ENCODE measurements at regions not wholly inside any gene's neighbourhood (a gene's known extent, or its start where the extent isn't known, plus 50 kb on each side); places are given as distances from the start of the nearest gene placed in this dataset.
A peak's percentile ranks its signal among the peaks of the same experiment; 100 is the strongest.

DNA sequence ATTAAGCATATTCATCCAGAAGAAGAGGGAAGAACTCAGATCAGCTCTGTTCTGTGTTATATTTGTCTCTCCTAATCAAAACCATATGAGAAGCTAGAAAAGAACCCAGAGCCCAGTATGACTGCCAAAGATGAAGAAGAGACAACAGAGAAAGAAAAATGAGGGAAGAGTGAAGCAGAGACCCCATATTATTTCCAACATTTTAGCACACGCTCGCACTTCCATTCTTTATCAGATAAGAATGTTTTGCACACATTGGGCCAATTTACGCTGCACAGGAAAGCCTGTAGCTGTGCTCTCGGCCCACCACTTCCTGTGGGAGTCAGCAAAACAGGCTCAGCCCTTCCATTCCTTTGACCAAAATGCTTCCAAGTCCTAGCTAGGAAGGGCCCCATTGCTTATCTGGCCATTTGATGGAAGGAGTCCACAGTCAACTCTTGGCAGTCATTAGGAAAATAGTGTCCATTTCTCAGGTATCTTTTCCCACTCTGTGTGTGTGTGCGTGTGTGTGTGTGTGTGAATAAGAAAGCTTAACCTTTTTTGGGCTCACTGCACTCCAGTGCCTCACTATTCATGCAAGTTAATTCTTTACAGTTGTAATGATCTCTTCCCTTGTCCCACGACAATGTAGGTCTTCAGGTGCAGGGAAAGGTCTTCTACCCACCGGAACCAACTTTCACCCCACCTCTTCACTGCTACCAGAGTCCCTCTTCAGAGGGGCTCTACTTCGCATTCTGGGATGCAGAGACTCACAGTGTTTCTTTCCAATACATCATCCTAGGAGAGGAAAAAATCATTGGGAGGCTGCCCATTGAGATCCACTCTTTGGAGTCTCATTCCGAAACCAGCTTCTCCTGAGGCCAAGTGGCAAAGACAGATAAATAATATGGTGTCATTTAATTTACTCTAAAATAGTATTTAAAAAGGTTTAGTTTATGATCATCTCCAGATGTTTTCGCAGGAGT lies 237.5 kb downstream of the COG6 start:
- DNase-seq (ENCODE audit: insufficient read length, low spot score), result no peak
- no peak for FAIRE-seq
- TF ChIP-seq, protein P1, sequence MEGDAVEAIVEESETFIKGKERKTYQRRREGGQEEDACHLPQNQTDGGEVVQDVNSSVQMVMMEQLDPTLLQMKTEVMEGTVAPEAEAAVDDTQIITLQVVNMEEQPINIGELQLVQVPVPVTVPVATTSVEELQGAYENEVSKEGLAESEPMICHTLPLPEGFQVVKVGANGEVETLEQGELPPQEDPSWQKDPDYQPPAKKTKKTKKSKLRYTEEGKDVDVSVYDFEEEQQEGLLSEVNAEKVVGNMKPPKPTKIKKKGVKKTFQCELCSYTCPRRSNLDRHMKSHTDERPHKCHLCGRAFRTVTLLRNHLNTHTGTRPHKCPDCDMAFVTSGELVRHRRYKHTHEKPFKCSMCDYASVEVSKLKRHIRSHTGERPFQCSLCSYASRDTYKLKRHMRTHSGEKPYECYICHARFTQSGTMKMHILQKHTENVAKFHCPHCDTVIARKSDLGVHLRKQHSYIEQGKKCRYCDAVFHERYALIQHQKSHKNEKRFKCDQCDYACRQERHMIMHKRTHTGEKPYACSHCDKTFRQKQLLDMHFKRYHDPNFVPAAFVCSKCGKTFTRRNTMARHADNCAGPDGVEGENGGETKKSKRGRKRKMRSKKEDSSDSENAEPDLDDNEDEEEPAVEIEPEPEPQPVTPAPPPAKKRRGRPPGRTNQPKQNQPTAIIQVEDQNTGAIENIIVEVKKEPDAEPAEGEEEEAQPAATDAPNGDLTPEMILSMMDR (IDR thresholded peaks at IDR 0.05; ENCODE audit: insufficient read depth, missing control alignments), result no peak

- FAIRE-seq (no peak), DNase-seq (ENCODE audit: insufficient read length, low spot score) (no peak)
- TF ChIP-seq, protein P1 (IDR thresholded peaks at IDR 0.05; ENCODE audit: insufficient read depth, missing control alignments), result no peak
Observed at GRCh38 chr13:39893808-39894207, 238.3 kb downstream of the COG6 start.

DNA sequence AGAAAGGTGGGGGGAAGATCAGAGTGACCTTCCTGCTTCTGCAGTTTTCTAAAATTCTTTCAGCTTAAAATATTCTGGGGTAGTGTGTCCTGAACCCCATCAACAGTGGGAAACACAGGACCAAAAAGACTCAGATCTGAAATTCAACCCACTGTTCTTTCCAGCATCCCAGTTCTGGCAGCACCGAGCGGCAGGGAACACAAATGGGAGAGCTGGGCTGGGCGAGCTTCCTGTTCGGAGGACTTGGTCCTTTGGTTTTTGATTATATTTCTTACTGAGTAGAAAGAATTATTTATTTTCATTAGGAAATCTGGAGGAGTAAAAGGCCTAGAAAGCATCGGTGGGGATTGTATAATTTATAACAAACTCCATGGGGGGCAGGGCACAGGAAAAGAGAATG lies 239.1 kb downstream of the COG6 start:
- TF ChIP-seq, protein P1 (IDR thresholded peaks at IDR 0.05; ENCODE audit: insufficient read depth, missing control alignments), result no peak
- FAIRE-seq (no peak), DNase-seq (ENCODE audit: insufficient read length, low spot score) (no peak)

DNA sequence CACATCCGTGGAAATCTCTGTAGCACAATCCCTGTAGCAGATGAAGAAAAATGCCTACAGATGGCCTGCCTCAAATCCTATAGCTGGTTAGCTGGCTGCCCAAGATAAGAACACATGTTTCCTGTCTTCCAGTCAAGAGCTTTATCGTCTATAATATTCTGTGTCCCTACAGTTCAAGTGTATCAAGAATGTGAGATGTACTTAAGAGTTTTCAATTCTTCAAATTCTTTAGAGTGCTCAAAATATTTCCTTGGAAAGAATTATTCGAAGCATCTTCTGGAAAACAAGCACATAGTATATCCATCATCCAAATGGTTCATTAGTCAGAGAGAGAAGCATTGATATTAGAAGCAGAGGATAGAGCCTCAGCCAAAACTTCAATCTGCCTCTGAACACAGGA lies 239.8 kb downstream of the COG6 start:
- DNase-seq (ENCODE audit: insufficient read length, low spot score), result no peak
- TF ChIP-seq, protein P1 (IDR thresholded peaks at IDR 0.05; ENCODE audit: insufficient read depth, missing control alignments), result no peak
- peak; percentile 35 for FAIRE-seq

DNA sequence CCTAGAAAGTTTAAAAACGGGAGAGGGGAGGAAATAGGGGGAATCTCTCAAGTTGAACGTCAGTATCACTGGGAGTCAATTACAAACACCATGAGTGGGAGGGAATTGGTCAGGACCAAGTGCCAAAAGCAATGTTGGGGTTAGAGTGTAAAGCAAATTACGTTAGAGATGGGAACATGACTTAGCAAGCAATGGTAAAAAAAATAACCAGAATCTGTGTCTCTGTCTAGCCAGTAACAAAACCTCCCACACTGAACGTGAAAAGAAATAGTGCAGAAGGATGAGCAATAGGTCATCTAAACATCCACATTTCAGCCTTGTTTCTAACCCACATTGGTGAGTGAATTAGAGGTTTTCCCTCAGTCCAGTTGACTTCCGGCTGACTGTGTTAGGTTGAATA lies 242.2 kb downstream of the COG6 start:
- FAIRE-seq (no peak), DNase-seq (ENCODE audit: insufficient read length, low spot score) (no peak)
- TF ChIP-seq, protein P1 (IDR thresholded peaks at IDR 0.05; ENCODE audit: insufficient read depth, missing control alignments), result no peak

DNA sequence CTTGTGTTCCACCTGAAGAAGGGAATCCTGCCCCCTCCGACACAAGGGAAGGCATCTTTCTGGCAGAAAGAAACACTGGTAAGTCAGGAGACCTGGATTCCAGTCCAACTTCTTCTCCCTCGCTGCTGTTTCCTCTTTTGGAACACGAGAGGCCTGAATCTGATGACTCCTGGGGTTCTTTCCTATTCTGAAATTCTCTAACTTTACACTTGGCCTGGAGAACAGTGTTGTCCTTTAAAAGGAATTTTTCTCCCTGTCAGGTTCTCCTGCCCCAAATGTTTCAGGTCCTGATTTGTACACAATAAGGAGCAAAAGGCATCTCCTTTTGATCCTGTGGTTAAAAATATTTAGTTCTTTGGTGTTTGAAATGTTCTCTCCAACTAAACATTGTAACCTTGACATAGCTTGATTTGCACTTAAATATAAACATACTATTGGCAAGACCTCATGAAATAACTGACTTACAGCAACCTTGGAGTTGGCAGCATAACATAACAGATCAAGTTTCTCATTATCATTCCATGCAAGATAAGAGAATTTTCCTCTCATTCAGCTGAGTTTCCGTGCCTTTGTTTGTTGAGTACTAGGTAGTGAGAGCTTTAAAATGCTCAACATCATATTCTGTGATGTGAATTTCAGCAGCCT lies 244.8 kb downstream of the COG6 start:
- no peak for FAIRE-seq
- TF ChIP-seq, protein P1 (IDR thresholded peaks at IDR 0.05; ENCODE audit: insufficient read depth, missing control alignments), result no peak
- DNase-seq (ENCODE audit: insufficient read length, low spot score), result no peak

GRCh38 chr13:39904959-39905358 lies 249.5 kb downstream of the COG6 start:
- TF ChIP-seq, protein P1 (IDR thresholded peaks at IDR 0.05; ENCODE audit: insufficient read depth, missing control alignments), result no peak
- FAIRE-seq (no peak), DNase-seq (ENCODE audit: insufficient read length, low spot score) (no peak)

Measured in D721Med (cell line).